ENCODE measurements at regions not wholly inside any gene's neighbourhood (a gene's known extent, or its start where the extent isn't known, plus 50 kb on each side); places are given as distances from the start of the nearest gene placed in this dataset.

GRCh38 chr6:904994-905393 lies 212.1 kb upstream of the EXOC2 start:
- no peak for TF ChIP-seq POLR2A (IDR thresholded peaks at IDR 0.05)
- TF ChIP-seq CTCF (IDR thresholded peaks at IDR 0.05) = no peak

Measured in esophagus squamous epithelium (tissue), 4 donors.